ENCODE measurements at regions not wholly inside any gene's neighbourhood (a gene's known extent, or its start where the extent isn't known, plus 50 kb on each side); places are given as distances from the start of the nearest gene placed in this dataset.
"Not testable (repeated sequence)": the region's sequence is repeated elsewhere in the genome, so short reads cannot be mapped to it uniquely, and the experiment has no call there.

- no peak for TF ChIP-seq CTCF (IDR thresholded peaks at IDR 0.05; ENCODE audit: insufficient read depth, low read length, poor library complexity, severe bottlenecking)
- DNase-seq (ENCODE audit: low read depth) = no peak
- Histone ChIP-seq H3K36me3 (ENCODE audit: control insufficient read depth, insufficient read depth, low read length) (no peaks in the 10 kb centered on the region), H3K27me3 (ENCODE audit: control insufficient read depth, insufficient read depth, low read length) (no peaks in the 10 kb centered on the region), H3K4me3 (ENCODE audit: low read depth, low read length) (no peak overlapping the region)
Observed at GRCh38 chr1:30518696-30519095, 204.7 kb downstream of the MATN1 start.

GRCh38 chr1:30518186-30518585 is 205.2 kb downstream of the MATN1 start:
- Histone ChIP-seq H3K27me3 (ENCODE audit: control insufficient read depth, insufficient read depth, low read length) (no peaks in the 10 kb centered on the region), H3K4me3 (ENCODE audit: low read depth, low read length) (no peak overlapping the region), H3K36me3 (ENCODE audit: control insufficient read depth, insufficient read depth, low read length) (no peaks in the 10 kb centered on the region)
- no peak for DNase-seq (ENCODE audit: low read depth)
- TF ChIP-seq CTCF (IDR thresholded peaks at IDR 0.05; ENCODE audit: insufficient read depth, low read length, poor library complexity, severe bottlenecking) = no peak

GRCh38 chr1:30517666-30518065 is 205.7 kb downstream of the MATN1 start:
- not testable (repeated sequence) for H3K27me3 ChIP-seq (ENCODE audit: control insufficient read depth, insufficient read depth, low read length); DNase-seq (ENCODE audit: low read depth); H3K36me3 ChIP-seq (ENCODE audit: control insufficient read depth, insufficient read depth, low read length); H3K4me3 ChIP-seq (ENCODE audit: low read depth, low read length)

- H3K36me3 ChIP-seq (ENCODE audit: control insufficient read depth, insufficient read depth, low read length); DNase-seq (ENCODE audit: low read depth); H3K4me3 ChIP-seq (ENCODE audit: low read depth, low read length); H3K27me3 ChIP-seq (ENCODE audit: control insufficient read depth, insufficient read depth, low read length): not testable (repeated sequence)
Observed at GRCh38 chr1:30517241-30517640, 206.1 kb downstream of the MATN1 start.

- DNase-seq (ENCODE audit: low read depth) = no peak
- Histone ChIP-seq H3K27me3 (ENCODE audit: control insufficient read depth, insufficient read depth, low read length) (no peaks in the 10 kb centered on the region), H3K4me3 (ENCODE audit: low read depth, low read length) (no peak overlapping the region), H3K36me3 (ENCODE audit: control insufficient read depth, insufficient read depth, low read length) (no peaks in the 10 kb centered on the region)
- TF ChIP-seq CTCF (IDR thresholded peaks at IDR 0.05; ENCODE audit: insufficient read depth, low read length, poor library complexity, severe bottlenecking) = no peak
Observed at GRCh38 chr1:30516485-30516858, 206.9 kb downstream of the MATN1 start.

GRCh38 chr1:30515755-30516484 is 207.5 kb downstream of the MATN1 start:
- Histone ChIP-seq H3K27me3 (ENCODE audit: control insufficient read depth, insufficient read depth, low read length) (no peaks in the 10 kb centered on the region), H3K36me3 (ENCODE audit: control insufficient read depth, insufficient read depth, low read length) (no peaks in the 10 kb centered on the region), H3K4me3 (ENCODE audit: low read depth, low read length) (no peak overlapping the region)
- TF ChIP-seq CTCF (IDR thresholded peaks at IDR 0.05; ENCODE audit: insufficient read depth, low read length, poor library complexity, severe bottlenecking) = no peak
- no peak for DNase-seq (ENCODE audit: low read depth)

GRCh38 chr1:30514945-30515344 is 208.4 kb downstream of the MATN1 start:
- no peak for TF ChIP-seq CTCF (IDR thresholded peaks at IDR 0.05; ENCODE audit: insufficient read depth, low read length, poor library complexity, severe bottlenecking)
- no peak for DNase-seq (ENCODE audit: low read depth)
- H3K27me3 ChIP-seq (ENCODE audit: control insufficient read depth, insufficient read depth, low read length) = no peaks in the 10 kb centered on the region
- H3K36me3 ChIP-seq (ENCODE audit: control insufficient read depth, insufficient read depth, low read length) = no peaks in the 10 kb centered on the region
- no peak overlapping the region for H3K4me3 ChIP-seq (ENCODE audit: low read depth, low read length)

Measured in kidney epithelial cell (primary cell).